ENCODE measurements at regions not wholly inside any gene's neighbourhood (a gene's known extent, or its start where the extent isn't known, plus 50 kb on each side); places are given as distances from the start of the nearest gene placed in this dataset.

- Histone ChIP-seq H3K4me3 (ENCODE audit: low read depth, low read length) (no peak overlapping the region), H3K36me3 (no peaks in the 10 kb centered on the region), H3K27ac (no peak overlapping the region), H3K27me3 (ENCODE audit: insufficient read depth, low read depth, severe bottlenecking) (no peaks in the 10 kb centered on the region), H3K9me3 (ENCODE audit: severe bottlenecking) (peaks cover 6% of the 10 kb centered on the region)
- no peak for DNase-seq
- TF ChIP-seq CTCF (IDR thresholded peaks at IDR 0.05; ENCODE audit: low read depth, low read length), result no peak
Observed at GRCh38 chr5:74990194-74990593, 62.2 kb downstream of the GCNT4 start.

GRCh38 chr5:74988273-74988983 lies 63.9 kb downstream of the GCNT4 start:
- TF ChIP-seq CTCF (IDR thresholded peaks at IDR 0.05; ENCODE audit: low read depth, low read length), result no peak
- Histone ChIP-seq H3K4me3 (ENCODE audit: low read depth, low read length) (no peak overlapping the region), H3K36me3 (no peaks in the 10 kb centered on the region), H3K27ac (no peak overlapping the region), H3K9me3 (ENCODE audit: severe bottlenecking) (peaks cover 6% of the 10 kb centered on the region), H3K27me3 (ENCODE audit: insufficient read depth, low read depth, severe bottlenecking) (no peaks in the 10 kb centered on the region)
- DNase-seq, result no peak

GRCh38 chr5:74978345-74978744 lies 74.0 kb downstream of the GCNT4 start:
- DNase-seq, result no peak
- H3K4me3 ChIP-seq (ENCODE audit: low read depth, low read length), result no peak overlapping the region
- no peak overlapping the region for H3K27ac ChIP-seq
- H3K9me3 ChIP-seq (ENCODE audit: severe bottlenecking), result no peaks in the 10 kb centered on the region
- no peak for TF ChIP-seq CTCF (IDR thresholded peaks at IDR 0.05; ENCODE audit: low read depth, low read length)
- H3K36me3 ChIP-seq, result no peaks in the 10 kb centered on the region
- no peaks in the 10 kb centered on the region for H3K27me3 ChIP-seq (ENCODE audit: insufficient read depth, low read depth, severe bottlenecking)

GRCh38 chr5:74977471-74977870 lies 74.9 kb downstream of the GCNT4 start:
- no peak for DNase-seq
- H3K27ac ChIP-seq, result no peak overlapping the region
- no peaks in the 10 kb centered on the region for H3K36me3 ChIP-seq
- no peaks in the 10 kb centered on the region for H3K9me3 ChIP-seq (ENCODE audit: severe bottlenecking)
- TF ChIP-seq CTCF (IDR thresholded peaks at IDR 0.05; ENCODE audit: low read depth, low read length), result no peak
- H3K27me3 ChIP-seq (ENCODE audit: insufficient read depth, low read depth, severe bottlenecking), result no peaks in the 10 kb centered on the region
- no peak overlapping the region for H3K4me3 ChIP-seq (ENCODE audit: low read depth, low read length)

- TF ChIP-seq CTCF (IDR thresholded peaks at IDR 0.05; ENCODE audit: low read depth, low read length), result no peak
Observed at GRCh38 chr5:74976651-74977050, 75.7 kb downstream of the GCNT4 start.

GRCh38 chr5:74975582-74975981 lies 76.8 kb downstream of the GCNT4 start:
- Histone ChIP-seq H3K9me3 (ENCODE audit: severe bottlenecking) (no peaks in the 10 kb centered on the region), H3K27ac (no peak overlapping the region), H3K4me3 (ENCODE audit: low read depth, low read length) (no peak overlapping the region), H3K36me3 (no peaks in the 10 kb centered on the region), H3K27me3 (ENCODE audit: insufficient read depth, low read depth, severe bottlenecking) (no peaks in the 10 kb centered on the region)
- no peak for DNase-seq
- TF ChIP-seq CTCF (IDR thresholded peaks at IDR 0.05; ENCODE audit: low read depth, low read length), result no peak

More at GRCh38 chr5:74976651-74977050, 75.7 kb downstream of the GCNT4 start:
- no peak for DNase-seq
- Histone ChIP-seq H3K9me3 (ENCODE audit: severe bottlenecking) (no peaks in the 10 kb centered on the region), H3K4me3 (ENCODE audit: low read depth, low read length) (no peak overlapping the region), H3K27me3 (ENCODE audit: insufficient read depth, low read depth, severe bottlenecking) (no peaks in the 10 kb centered on the region), H3K36me3 (no peaks in the 10 kb centered on the region), H3K27ac (no peak overlapping the region)
